ENCODE measurements at regions not wholly inside any gene's neighbourhood (a gene's known extent, or its start where the extent isn't known, plus 50 kb on each side); places are given as distances from the start of the nearest gene placed in this dataset.
"Not testable (repeated sequence)": the region's sequence is repeated elsewhere in the genome, so short reads cannot be mapped to it uniquely, and the experiment has no call there.

GRCh38 chr17:83205387-83206035 lies 126.1 kb downstream of the METRNL start:
- not testable (repeated sequence) for H3K4me3 Mint-ChIP-seq; H3K27me3 Mint-ChIP-seq (ENCODE audit: insufficient read depth); H3K4me3 ChIP-seq (ENCODE audit: low read length); H3K27ac Mint-ChIP-seq; H3K4me1 Mint-ChIP-seq; H3K27ac ChIP-seq (ENCODE audit: low read depth, low read length); H3K9me3 ChIP-seq (ENCODE audit: control insufficient read depth, low read length); H3K27me3 ChIP-seq (ENCODE audit: control insufficient read depth, insufficient read depth, low read length, poor library complexity, severe bottlenecking); H3K36me3 Mint-ChIP-seq (ENCODE audit: low read depth); H3K9ac ChIP-seq (ENCODE audit: extremely low read depth, low read length, poor library complexity, severe bottlenecking); H3K4me1 ChIP-seq (ENCODE audit: control insufficient read depth, insufficient read depth, low read length); H3K36me3 ChIP-seq (ENCODE audit: control insufficient read depth, insufficient read depth, low read length)
- DNase-seq = peak; percentile 85
- H3K9me3 Mint-ChIP-seq = peaks cover 37% of the 10 kb centered on the region
- peak; percentile 73 for TF ChIP-seq CTCF (conservative IDR thresholded peaks at IDR 0.05)
- WGBS, 2 experiments (ENCODE audit: insufficient coverage in 1 of 2, insufficient read length in 1 of 2) = 79% methylated on average over 8 of the region's 50 CpGs; no CpG with 5 or more reads in 1 of the 2 experiments

- not testable (repeated sequence) for H3K4me1 Mint-ChIP-seq; H3K27me3 ChIP-seq (ENCODE audit: control insufficient read depth, insufficient read depth, low read length, poor library complexity, severe bottlenecking); H3K27ac ChIP-seq (ENCODE audit: low read depth, low read length); H3K4me1 ChIP-seq (ENCODE audit: control insufficient read depth, insufficient read depth, low read length); DNase-seq; H3K9ac ChIP-seq (ENCODE audit: extremely low read depth, low read length, poor library complexity, severe bottlenecking); H3K4me3 Mint-ChIP-seq; H3K4me3 ChIP-seq (ENCODE audit: low read length); H3K27me3 Mint-ChIP-seq (ENCODE audit: insufficient read depth); H3K27ac Mint-ChIP-seq; H3K36me3 ChIP-seq (ENCODE audit: control insufficient read depth, insufficient read depth, low read length); H3K36me3 Mint-ChIP-seq (ENCODE audit: low read depth); H3K9me3 ChIP-seq (ENCODE audit: control insufficient read depth, low read length)
- 94% methylated on average over 2 of the region's 3 CpGs; no CpG with 5 or more reads in 1 of the 2 experiments for WGBS, 2 experiments (ENCODE audit: insufficient coverage in 1 of 2, insufficient read length in 1 of 2)
- peaks cover 37% of the 10 kb centered on the region for H3K9me3 Mint-ChIP-seq
Observed at GRCh38 chr17:83206036-83206394, 126.6 kb downstream of the METRNL start.

- H3K4me3 Mint-ChIP-seq; H3K27me3 ChIP-seq (ENCODE audit: control insufficient read depth, insufficient read depth, low read length, poor library complexity, severe bottlenecking); H3K9ac ChIP-seq (ENCODE audit: extremely low read depth, low read length, poor library complexity, severe bottlenecking); H3K9me3 ChIP-seq (ENCODE audit: control insufficient read depth, low read length); H3K36me3 ChIP-seq (ENCODE audit: control insufficient read depth, insufficient read depth, low read length); H3K4me1 Mint-ChIP-seq; H3K27ac Mint-ChIP-seq; H3K27ac ChIP-seq (ENCODE audit: low read depth, low read length); H3K4me1 ChIP-seq (ENCODE audit: control insufficient read depth, insufficient read depth, low read length); DNase-seq; H3K36me3 Mint-ChIP-seq (ENCODE audit: low read depth); H3K27me3 Mint-ChIP-seq (ENCODE audit: insufficient read depth); H3K4me3 ChIP-seq (ENCODE audit: low read length): not testable (repeated sequence)
- H3K9me3 Mint-ChIP-seq = peaks cover 31% of the 10 kb centered on the region
- WGBS, 2 experiments (ENCODE audit: insufficient coverage in 1 of 2, insufficient read length in 1 of 2) = 82% methylated on average over 7 of the region's 15 CpGs; no CpG with 5 or more reads in 1 of the 2 experiments
Observed at GRCh38 chr17:83206819-83207588, 127.6 kb downstream of the METRNL start.

- H3K4me3 ChIP-seq (ENCODE audit: low read length); H3K36me3 Mint-ChIP-seq (ENCODE audit: low read depth); H3K27me3 ChIP-seq (ENCODE audit: control insufficient read depth, insufficient read depth, low read length, poor library complexity, severe bottlenecking); H3K27me3 Mint-ChIP-seq (ENCODE audit: insufficient read depth); H3K36me3 ChIP-seq (ENCODE audit: control insufficient read depth, insufficient read depth, low read length); H3K9ac ChIP-seq (ENCODE audit: extremely low read depth, low read length, poor library complexity, severe bottlenecking); H3K4me1 Mint-ChIP-seq; H3K27ac Mint-ChIP-seq; H3K9me3 Mint-ChIP-seq; H3K27ac ChIP-seq (ENCODE audit: low read depth, low read length); H3K4me3 Mint-ChIP-seq; H3K9me3 ChIP-seq (ENCODE audit: control insufficient read depth, low read length); H3K4me1 ChIP-seq (ENCODE audit: control insufficient read depth, insufficient read depth, low read length): not testable (repeated sequence)
- no CpG with 5 or more reads among the region's 1 CpG for WGBS, 2 experiments (ENCODE audit: insufficient coverage in 1 of 2, insufficient read length in 1 of 2)
- DNase-seq = peak; percentile 65
Observed at GRCh38 chr17:83247001-83247400, 167.6 kb downstream of the METRNL start.

Measured in endodermal cell (in vitro differentiated cells).